Adrenal gland (tissue), 5 donors: ENCODE measurements at regions not wholly inside any gene's neighbourhood (a gene's known extent, or its start where the extent isn't known, plus 50 kb on each side); places are given as distances from the start of the nearest gene placed in this dataset.

Source experiments
- POLR2A ChIP-seq, 2 donors: fragments of 450-650 bp; IDR thresholded peaks; one replicate each; pipeline ENCODE4 v1.6.1; 2017; ENCODE audit warnings: antibody characterized with exemption in 2 of 2, mild to moderate bottlenecking in 2 of 2, moderate library complexity in 1 of 2
- TF ChIP-seq, protein P1 (sequence below), 6 experiments: fragments of 450-650 bp in 4 of 6; fragments of 200-600 bp in 2 of 6; sonication (generic) in 1 of 6; IDR thresholded peaks; 1 replicate in 5 of 6; 2 replicates in 1 of 6; pipeline versions ENCODE4 v1.5.1 to v1.8.0; 2016 to 2021; ENCODE audit warnings: antibody characterized with exemption in 6 of 6, mild to moderate bottlenecking in 2 of 6, moderate library complexity in 1 of 6
- donor health status: DM: no; HTN: no; CAD: no.

GRCh38 chr11:28470180-28470579 is 362.0 kb downstream of the METTL15 start:
- TF ChIP-seq, protein P1, sequence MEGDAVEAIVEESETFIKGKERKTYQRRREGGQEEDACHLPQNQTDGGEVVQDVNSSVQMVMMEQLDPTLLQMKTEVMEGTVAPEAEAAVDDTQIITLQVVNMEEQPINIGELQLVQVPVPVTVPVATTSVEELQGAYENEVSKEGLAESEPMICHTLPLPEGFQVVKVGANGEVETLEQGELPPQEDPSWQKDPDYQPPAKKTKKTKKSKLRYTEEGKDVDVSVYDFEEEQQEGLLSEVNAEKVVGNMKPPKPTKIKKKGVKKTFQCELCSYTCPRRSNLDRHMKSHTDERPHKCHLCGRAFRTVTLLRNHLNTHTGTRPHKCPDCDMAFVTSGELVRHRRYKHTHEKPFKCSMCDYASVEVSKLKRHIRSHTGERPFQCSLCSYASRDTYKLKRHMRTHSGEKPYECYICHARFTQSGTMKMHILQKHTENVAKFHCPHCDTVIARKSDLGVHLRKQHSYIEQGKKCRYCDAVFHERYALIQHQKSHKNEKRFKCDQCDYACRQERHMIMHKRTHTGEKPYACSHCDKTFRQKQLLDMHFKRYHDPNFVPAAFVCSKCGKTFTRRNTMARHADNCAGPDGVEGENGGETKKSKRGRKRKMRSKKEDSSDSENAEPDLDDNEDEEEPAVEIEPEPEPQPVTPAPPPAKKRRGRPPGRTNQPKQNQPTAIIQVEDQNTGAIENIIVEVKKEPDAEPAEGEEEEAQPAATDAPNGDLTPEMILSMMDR (IDR thresholded peaks at IDR 0.05) = no peak
- no peak for TF ChIP-seq POLR2A (IDR thresholded peaks at IDR 0.05)
